ENCODE measurements at regions not wholly inside any gene's neighbourhood (a gene's known extent, or its start where the extent isn't known, plus 50 kb on each side); places are given as distances from the start of the nearest gene placed in this dataset.
"Not testable (repeated sequence)": the region's sequence is repeated elsewhere in the genome, so short reads cannot be mapped to it uniquely, and the experiment has no call there.

DNA sequence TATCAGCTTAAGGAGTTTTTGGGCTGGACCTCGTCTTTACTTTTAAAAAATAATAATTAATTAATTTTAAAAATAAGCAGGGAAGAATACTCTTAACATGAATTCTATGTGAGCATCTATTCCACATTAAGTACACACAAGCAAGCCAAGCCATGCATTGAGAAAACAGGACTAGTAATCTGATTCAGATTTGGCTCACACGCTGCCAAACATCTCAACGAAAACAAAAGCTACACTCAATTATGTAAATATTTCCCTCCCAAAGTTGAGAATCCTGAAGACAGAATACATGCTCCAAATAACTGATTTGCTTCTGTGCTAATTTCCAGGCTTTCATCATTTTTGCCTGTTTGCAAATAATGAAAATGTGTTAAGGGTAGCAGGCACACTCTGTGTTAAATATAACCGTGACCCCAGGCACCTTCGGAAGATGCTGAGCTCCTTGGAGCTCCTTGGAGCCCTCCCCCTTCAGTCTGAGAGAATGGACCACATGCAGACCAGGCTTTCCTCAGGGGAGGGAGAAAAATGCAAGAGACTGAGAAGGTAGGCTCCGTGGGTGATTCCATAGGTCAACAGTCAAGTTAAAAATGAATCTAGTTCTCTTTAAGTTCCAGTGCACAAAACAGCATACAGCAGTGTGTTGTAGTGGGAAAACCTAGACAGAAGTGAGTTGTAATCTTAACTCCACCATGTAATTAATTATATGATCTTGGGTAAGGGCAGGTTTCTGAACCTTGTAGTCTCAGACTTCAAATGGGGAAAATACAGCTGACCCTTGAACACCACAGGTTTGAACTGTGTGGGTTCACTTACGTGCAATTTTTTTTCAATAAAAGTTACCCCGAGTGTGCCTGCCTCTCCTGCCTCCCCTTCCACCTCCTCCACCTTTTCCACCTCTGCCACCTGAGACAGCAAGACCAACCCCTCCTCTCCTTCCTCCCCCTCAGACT, 161.3 kb upstream of the RREB1 start:
- DNase-seq (ENCODE audit: low read depth), result no peak

GRCh38 chr6:6950373-6951145, 157.2 kb upstream of the RREB1 start:
- no peak for DNase-seq (ENCODE audit: low read depth)

GRCh38 chr6:6951355-6951754, 156.4 kb upstream of the RREB1 start:
- DNase-seq (ENCODE audit: low read depth), result no peak

DNA sequence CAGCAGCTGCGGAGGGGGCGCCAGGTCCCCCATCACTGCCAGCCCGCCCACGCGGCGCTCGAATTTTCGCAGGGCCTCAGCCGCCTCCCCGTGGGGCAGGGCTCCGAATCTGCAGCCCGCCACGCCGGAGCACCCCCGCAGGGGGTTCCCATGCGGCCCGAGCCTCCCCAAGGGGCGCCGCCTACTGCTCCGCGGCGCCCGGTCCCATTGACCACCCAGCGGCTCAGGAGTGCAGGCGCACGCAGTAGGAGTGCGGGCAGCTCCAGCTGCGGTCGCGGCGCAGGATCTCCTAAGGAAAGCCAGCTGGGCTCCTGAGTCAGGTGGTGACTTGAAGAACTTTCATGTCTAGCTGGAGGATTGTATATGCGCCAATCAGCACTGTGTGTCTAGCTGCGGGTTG, 155.3 kb upstream of the RREB1 start:
- DNase-seq (ENCODE audit: low read depth), result no peak

DNA sequence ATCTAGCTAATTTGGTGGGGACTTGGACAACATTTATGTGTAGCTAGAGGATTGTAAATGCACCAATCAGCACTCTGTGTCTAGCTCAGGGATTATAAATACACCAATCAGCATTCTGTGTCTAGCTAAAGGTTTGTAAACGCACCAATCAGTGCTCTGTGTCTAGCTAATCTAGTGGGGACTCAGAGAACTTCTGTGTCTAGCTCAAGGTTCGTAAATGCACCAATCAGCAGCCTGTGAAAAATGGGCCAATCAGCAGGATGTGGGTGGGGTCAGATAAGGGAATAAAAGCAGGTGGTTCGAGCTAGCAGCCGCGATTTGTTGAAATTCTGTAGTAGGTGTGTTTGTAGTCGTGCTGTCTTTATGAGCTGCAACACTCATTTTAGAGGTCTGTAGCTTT, 154.8 kb upstream of the RREB1 start:
- DNase-seq (ENCODE audit: low read depth), result not testable (repeated sequence)

DNA sequence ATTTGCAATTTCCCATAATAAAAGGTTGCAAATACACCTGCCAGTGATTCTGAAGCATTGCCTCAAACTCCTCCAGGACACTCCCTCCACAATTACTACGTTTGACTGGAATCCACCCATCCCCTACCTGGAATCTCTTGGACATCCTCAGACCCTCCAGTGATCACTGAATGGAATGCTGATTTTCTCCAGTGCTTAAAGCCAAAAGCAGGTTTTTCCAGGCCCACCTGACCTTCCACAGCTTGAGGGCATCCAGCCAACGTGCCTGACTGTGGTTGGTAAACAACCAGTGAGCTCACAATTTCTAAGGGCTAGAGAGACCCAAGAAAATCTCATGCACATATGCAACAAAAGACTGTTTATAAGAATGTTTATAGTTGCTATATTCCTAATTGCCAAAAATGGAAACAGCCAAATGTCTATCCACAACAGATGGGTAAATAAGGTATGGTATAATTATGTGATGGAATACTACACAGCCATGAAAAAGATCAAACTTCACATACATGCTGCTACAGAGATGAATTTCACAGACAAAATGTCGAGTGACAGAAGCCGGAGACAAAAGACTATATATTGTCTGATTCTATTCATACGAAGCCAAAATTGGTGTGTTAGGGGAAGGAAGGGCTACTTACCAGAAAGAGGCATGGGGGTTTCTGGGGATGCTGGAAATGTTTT, 147.1 kb upstream of the RREB1 start:
- no peak for DNase-seq (ENCODE audit: low read depth)

DNA sequence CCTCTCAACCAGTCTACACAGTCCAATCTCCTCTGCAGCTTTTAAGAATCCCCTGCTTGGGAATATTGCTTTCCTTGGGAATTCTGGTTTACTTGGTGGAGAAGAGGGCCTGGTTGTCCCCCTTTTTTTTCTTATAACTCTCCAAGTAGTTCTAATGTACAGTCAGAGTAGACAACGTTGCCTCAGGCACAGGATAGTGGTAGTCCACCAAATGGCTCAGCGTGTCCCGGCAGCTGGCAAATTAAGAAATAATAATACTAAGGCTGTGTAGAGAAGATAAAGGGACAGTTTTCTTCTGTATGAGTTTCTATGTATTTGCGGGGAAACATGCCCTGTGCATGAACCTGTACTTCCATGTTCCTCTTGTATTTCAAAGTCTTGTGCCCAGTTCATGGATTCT, 145.7 kb upstream of the RREB1 start:
- DNase-seq (ENCODE audit: low read depth), result no peak

DNA sequence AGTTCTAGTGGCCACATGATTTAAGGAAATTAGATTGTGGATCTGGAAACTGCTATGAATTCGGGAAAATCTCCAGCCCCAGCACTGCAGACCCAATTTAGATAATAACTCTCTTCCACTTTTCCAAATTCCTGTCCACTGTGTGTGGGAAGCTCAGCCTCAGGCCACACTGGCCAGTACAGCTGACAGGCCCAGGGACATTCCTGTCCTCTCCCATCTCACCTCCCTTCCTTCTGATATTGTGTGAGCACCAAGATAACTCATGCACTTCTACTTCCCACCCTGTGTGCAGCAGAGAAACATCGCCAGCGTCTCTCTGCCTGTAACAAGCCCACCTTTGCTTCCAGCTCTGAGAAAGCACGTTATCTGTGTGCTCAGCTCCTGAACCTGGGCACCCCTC, 145.1 kb upstream of the RREB1 start:
- DNase-seq (ENCODE audit: low read depth), result no peak

GRCh38 chr6:6963390-6963789, 144.4 kb upstream of the RREB1 start:
- DNase-seq (ENCODE audit: low read depth), result not testable (repeated sequence)

- no peak for DNase-seq (ENCODE audit: low read depth)
Measured at GRCh38 chr6:6964675-6965074, 143.1 kb upstream of the RREB1 start.

DNA sequence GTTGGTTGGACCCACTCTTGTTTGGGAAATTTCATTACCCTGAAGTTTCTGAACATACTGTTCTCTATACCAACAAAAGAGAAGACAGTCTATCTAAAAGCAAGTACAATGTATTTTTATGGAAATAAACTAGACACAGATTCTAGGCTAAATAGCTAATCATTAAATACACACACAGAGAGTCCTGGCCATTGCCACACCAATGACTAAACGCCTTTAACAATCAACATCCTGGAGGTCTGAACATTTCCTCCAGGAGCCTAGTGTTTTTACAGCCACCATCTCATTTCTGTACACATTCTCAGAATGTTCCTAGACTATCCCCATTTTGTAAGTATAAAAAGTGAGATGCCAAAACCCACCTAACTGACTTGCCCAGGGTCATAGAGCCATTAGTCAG, 141.6 kb upstream of the RREB1 start:
- no peak for DNase-seq (ENCODE audit: low read depth)

DNA sequence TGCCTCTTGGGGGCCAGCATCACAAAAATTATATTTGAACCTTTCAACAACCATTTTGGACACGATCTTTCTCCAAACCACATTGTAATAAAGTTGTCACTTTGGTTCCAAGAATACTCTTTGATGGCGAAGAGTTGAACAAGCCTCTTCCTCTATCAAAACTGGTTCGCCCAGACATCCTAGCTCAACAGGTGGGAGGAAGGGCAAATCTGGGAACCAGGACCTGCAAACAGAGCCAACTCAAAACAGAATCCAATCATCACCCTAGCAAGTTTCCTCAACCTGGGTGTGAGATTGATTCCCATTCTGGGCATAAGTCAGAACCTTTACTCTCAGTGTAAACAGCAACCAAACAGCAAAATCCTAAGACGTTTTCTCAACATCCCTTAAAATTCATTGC, 141.2 kb upstream of the RREB1 start:
- DNase-seq (ENCODE audit: low read depth), result no peak

DNA sequence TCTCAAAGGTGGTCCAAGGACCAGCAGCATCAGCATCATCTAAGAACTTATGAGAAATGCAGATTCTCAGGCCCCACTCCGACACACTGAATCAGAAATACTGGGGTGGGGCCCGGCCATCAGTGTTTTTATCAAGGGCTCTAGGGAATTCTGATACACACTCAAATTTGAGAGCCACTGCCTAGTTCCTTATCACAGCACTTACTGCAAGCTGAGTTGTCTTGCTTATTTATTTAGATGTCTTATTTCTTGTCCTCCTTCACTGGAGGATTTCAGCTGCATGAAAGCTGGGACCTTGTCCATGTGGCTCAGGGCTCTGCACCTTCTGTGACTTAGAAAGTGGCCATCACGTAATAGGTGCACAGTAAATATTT, 139.4 kb upstream of the RREB1 start:
- no peak for DNase-seq (ENCODE audit: low read depth)

- DNase-seq (ENCODE audit: low read depth), result no peak
Measured at GRCh38 chr6:6968731-6969552, 138.8 kb upstream of the RREB1 start.

DNA sequence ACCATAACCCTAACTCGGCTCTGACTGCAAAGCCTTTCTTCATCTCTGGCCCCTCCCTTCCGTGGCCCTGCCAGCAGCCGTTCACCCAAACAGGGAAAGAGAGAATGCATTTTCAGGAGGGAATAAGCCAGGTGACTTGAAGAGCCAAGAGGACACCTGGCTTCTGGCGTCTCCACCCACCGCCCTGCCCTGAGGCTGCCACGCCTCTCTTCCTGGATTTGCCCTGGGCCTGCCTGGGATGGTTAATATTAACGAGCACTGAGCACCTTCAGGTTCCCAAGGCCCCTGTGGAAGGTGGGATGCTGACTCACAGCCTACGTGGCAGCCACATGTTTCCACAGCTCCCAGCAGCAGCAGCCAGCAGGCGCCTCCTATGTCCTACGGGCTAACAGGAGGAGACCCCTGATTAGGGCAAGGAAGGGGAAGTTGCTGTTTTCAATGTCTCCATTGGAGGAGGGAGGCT, 138.0 kb upstream of the RREB1 start:
- DNase-seq (ENCODE audit: low read depth), result no peak

DNA sequence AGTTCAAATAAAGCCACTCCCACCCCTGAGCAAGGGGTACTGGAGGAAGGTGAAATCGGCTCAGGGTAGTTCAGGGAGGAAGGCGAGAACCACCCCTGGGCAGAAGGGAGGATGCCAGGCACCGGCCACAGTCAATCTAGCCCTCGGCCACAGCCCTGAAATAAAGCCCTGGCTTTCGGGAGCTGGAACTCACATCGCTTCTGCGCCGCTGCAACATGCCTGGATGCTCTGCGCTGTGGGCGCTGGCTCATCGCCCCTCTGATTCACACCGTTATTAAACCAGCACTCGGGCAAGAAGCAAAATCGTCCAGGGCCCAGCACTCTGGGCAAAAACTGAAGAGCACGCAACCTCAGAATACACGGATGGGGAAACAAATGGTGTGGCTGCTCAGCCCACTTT, 136.9 kb upstream of the RREB1 start:
- no peak for DNase-seq (ENCODE audit: low read depth)

DNA sequence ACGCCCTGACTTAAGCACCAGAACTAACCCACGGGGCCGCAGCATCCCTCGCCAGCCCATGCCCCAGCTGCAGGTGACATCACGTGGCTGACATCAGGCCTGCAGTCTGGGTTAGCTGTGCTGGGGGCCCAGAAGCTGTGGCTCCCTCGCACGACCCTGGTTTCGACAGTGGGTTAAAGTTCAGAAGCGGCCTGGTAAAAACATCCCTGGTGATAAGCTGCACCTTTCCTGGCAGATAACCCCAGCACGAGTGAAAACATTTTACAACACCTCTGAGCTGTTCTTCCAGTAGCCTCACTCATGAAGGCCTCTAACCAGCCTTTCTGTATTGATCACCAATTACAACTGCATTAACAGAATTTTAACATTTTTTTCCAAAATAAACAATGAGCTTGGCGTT, 136.4 kb upstream of the RREB1 start:
- no peak for DNase-seq (ENCODE audit: low read depth)

DNA sequence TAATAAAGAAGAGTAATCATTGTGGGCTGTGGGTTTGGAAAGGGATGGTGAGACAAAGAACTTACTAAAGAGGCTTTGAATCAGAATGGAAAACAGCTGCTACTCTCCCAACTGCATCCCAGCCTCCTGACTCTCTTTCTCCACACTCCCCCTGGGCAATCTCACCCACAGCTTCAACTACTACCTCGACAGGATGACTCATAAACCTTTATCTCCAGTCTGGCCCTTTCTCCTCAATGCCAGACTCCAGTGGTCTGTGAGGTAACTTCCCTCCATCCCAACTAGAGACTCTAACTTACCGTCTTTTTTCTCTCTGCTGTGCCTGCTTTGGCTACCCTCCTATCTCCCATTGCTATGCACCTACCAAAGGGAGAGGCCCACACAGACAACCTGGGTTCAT, 135.3 kb upstream of the RREB1 start:
- DNase-seq (ENCODE audit: low read depth), result no peak

DNA sequence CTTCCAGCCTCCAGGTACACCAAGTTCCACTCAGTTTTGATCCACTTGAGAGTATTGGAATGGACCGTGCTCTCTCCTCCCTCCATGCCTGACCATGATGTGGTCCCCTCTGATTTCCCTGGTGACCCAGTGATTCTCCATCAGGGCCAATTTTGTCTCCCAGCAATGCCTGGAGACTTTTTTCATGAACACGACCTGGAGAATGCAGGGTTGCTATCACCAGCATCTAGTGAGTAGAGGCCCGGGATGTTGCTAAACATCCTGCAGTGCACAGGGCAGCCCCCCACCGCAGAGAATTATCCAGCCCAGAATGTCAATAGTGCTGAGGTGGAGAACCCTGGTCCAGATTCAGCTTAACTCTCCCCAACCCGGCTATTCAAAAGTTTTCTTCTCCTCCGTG, 134.0 kb upstream of the RREB1 start:
- no peak for DNase-seq (ENCODE audit: low read depth)

GRCh38 chr6:6975459-6976111, 132.2 kb upstream of the RREB1 start:
- DNase-seq (ENCODE audit: low read depth), result no peak

DNA sequence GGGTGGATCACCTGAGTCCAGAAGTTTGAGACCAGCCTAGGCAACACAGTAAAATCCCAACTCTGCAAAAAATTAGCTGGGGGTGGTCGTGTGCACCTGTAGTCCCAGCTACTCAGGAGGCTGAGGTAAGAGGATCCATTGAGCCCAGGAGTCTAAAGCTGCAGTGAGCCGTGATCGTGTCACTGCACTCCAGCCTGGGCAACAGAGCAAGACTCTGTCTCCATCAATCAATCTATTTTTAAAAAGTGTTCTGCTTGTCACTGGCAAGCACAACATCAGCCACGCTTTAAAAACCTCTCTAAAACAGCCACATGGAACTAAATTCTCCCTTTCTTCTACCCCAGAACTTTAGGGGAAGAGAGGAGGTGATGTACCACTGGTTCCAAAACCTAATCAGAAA, 131.6 kb upstream of the RREB1 start:
- DNase-seq (ENCODE audit: low read depth), result no peak
